Central memory CD8-positive, alpha-beta T cell (primary cell): ENCODE measurements at regions not wholly inside any gene's neighbourhood (a gene's known extent, or its start where the extent isn't known, plus 50 kb on each side); places are given as distances from the start of the nearest gene placed in this dataset.

ENCODE experiments used
- ATAC-seq: fragments of 150-1000 bp; cut with Tn5 transposase; replicated peaks from 2 replicates; pipeline ENCODE4 v1.10.0; 2022; ENCODE audit warnings: mild to moderate bottlenecking, moderate FRiP score, moderate number of reproducible peaks; ENCODE audit not compliant: poor library complexity, severe bottlenecking; ENCODE audit errors: extremely low read depth
- DNase-seq, 2 donors: peaks; one replicate each; pipeline ENCODE4 v3.0.0; 2021; ENCODE audit warnings: low spot score in 2 of 2
- H3K27ac Mint-ChIP-seq: one replicate; pipeline ENCODE4 v1.8.0; 2022; ENCODE audit warnings: low read depth, mild to moderate bottlenecking, moderate library complexity, mixed read lengths
- H3K27me3 Mint-ChIP-seq: one replicate; pipeline ENCODE4 v1.8.0; 2022; ENCODE audit warnings: mixed read lengths
- H3K36me3 Mint-ChIP-seq: one replicate; pipeline ENCODE4 v1.8.0; 2022; ENCODE audit warnings: mild to moderate bottlenecking, moderate library complexity, mixed read lengths; ENCODE audit not compliant: insufficient read depth
- H3K4me1 Mint-ChIP-seq: one replicate; pipeline ENCODE4 v1.8.0; 2022; ENCODE audit warnings: mixed read lengths
- H3K4me3 Mint-ChIP-seq: one replicate; pipeline ENCODE4 v1.8.0; 2022; ENCODE audit warnings: mild to moderate bottlenecking, moderate library complexity, mixed read lengths
- H3K9me3 Mint-ChIP-seq: one replicate; pipeline ENCODE4 v1.8.0; 2022; ENCODE audit warnings: mixed read lengths

GRCh38 chr15:66928784-66929183 is 136.6 kb upstream of the SMAD3 start:
- Mint-ChIP-seq H3K27ac (no peak overlapping the region), H3K27me3 (peaks cover 30% of the 10 kb centered on the region), H3K4me1 (no peaks in the 10 kb centered on the region), H3K36me3 (no peaks in the 10 kb centered on the region), H3K9me3 (no peaks in the 10 kb centered on the region), H3K4me3 (no peak overlapping the region)
- ATAC-seq (no peak), DNase-seq (no peak)

- no peak for ATAC-seq
- Mint-ChIP-seq H3K9me3 (no peaks in the 10 kb centered on the region), H3K36me3 (no peaks in the 10 kb centered on the region), H3K27ac (no peak overlapping the region), H3K4me1 (no peaks in the 10 kb centered on the region), H3K4me3 (no peak overlapping the region), H3K27me3 (peaks cover 23% of the 10 kb centered on the region)
- no peak for DNase-seq
Observed at GRCh38 chr15:66929843-66930402, 135.5 kb upstream of the SMAD3 start.

- H3K9me3 Mint-ChIP-seq, result no peaks in the 10 kb centered on the region
- DNase-seq (no peak), ATAC-seq (no peak)
- H3K36me3 Mint-ChIP-seq, result no peaks in the 10 kb centered on the region
- no peaks in the 10 kb centered on the region for H3K4me1 Mint-ChIP-seq
- H3K27ac Mint-ChIP-seq, result no peak overlapping the region
- no peak overlapping the region for H3K4me3 Mint-ChIP-seq
- H3K27me3 Mint-ChIP-seq, result peaks cover 20% of the 10 kb centered on the region
Observed at GRCh38 chr15:66931768-66932633, 133.4 kb upstream of the SMAD3 start.

- H3K27ac Mint-ChIP-seq, result no peak overlapping the region
Observed at GRCh38 chr15:66932634-66933024, 132.8 kb upstream of the SMAD3 start.

GRCh38 chr15:66933932-66934867 is 131.2 kb upstream of the SMAD3 start:
- Mint-ChIP-seq H3K4me3 (no peak overlapping the region), H3K27me3 (peaks cover 20% of the 10 kb centered on the region), H3K4me1 (no peaks in the 10 kb centered on the region), H3K9me3 (no peaks in the 10 kb centered on the region), H3K27ac (no peak overlapping the region), H3K36me3 (no peaks in the 10 kb centered on the region)
- ATAC-seq (no peak), DNase-seq (no peak)

More at GRCh38 chr15:66932634-66933024, 132.8 kb upstream of the SMAD3 start:
- Mint-ChIP-seq H3K36me3 (no peaks in the 10 kb centered on the region), H3K4me1 (no peaks in the 10 kb centered on the region), H3K4me3 (no peak overlapping the region), H3K27me3 (peaks cover 20% of the 10 kb centered on the region), H3K9me3 (no peaks in the 10 kb centered on the region)
- no peak for ATAC-seq
- no peak for DNase-seq

- no peaks in the 10 kb centered on the region for H3K4me1 Mint-ChIP-seq
- ATAC-seq (no peak), DNase-seq (no peak)
- peaks cover 20% of the 10 kb centered on the region for H3K27me3 Mint-ChIP-seq
- H3K4me3 Mint-ChIP-seq, result no peak overlapping the region
- no peaks in the 10 kb centered on the region for H3K9me3 Mint-ChIP-seq
- no peak overlapping the region for H3K27ac Mint-ChIP-seq
- no peaks in the 10 kb centered on the region for H3K36me3 Mint-ChIP-seq
Observed at GRCh38 chr15:66934868-66935520, 130.4 kb upstream of the SMAD3 start.

- ATAC-seq, result no peak
- H3K4me3 Mint-ChIP-seq, result no peak overlapping the region
Observed at GRCh38 chr15:66935688-66936087, 129.7 kb upstream of the SMAD3 start.

GRCh38 chr15:66936109-66936860 is 129.1 kb upstream of the SMAD3 start:
- no peaks in the 10 kb centered on the region for H3K36me3 Mint-ChIP-seq
- no peak overlapping the region for H3K27ac Mint-ChIP-seq
- H3K4me3 Mint-ChIP-seq, result no peak overlapping the region
- DNase-seq (no peak), ATAC-seq (no peak)
- H3K9me3 Mint-ChIP-seq, result no peaks in the 10 kb centered on the region
- H3K27me3 Mint-ChIP-seq, result peaks cover 20% of the 10 kb centered on the region
- no peaks in the 10 kb centered on the region for H3K4me1 Mint-ChIP-seq

More at GRCh38 chr15:66935688-66936087, 129.7 kb upstream of the SMAD3 start:
- Mint-ChIP-seq H3K27ac (no peak overlapping the region), H3K27me3 (peaks cover 20% of the 10 kb centered on the region), H3K36me3 (no peaks in the 10 kb centered on the region), H3K4me1 (no peaks in the 10 kb centered on the region), H3K9me3 (no peaks in the 10 kb centered on the region)
- DNase-seq, result no peak

- Mint-ChIP-seq H3K4me1 (no peaks in the 10 kb centered on the region), H3K9me3 (no peaks in the 10 kb centered on the region), H3K27ac (no peak overlapping the region), H3K27me3 (peaks cover 20% of the 10 kb centered on the region), H3K4me3 (no peak overlapping the region), H3K36me3 (no peaks in the 10 kb centered on the region)
- no peak for DNase-seq
- ATAC-seq, result no peak
Observed at GRCh38 chr15:66936861-66937582, 128.4 kb upstream of the SMAD3 start.

- H3K27me3 Mint-ChIP-seq, result peaks cover 20% of the 10 kb centered on the region
- no peaks in the 10 kb centered on the region for H3K36me3 Mint-ChIP-seq
- DNase-seq (no peak), ATAC-seq (no peak)
- H3K4me3 Mint-ChIP-seq, result no peak overlapping the region
- H3K9me3 Mint-ChIP-seq, result no peaks in the 10 kb centered on the region
- no peaks in the 10 kb centered on the region for H3K4me1 Mint-ChIP-seq
- no peak overlapping the region for H3K27ac Mint-ChIP-seq
Observed at GRCh38 chr15:66937588-66937987, 127.8 kb upstream of the SMAD3 start.

GRCh38 chr15:66938114-66938830 is 127.1 kb upstream of the SMAD3 start:
- no peak for DNase-seq
- Mint-ChIP-seq H3K27ac (no peak overlapping the region), H3K9me3 (no peaks in the 10 kb centered on the region), H3K36me3 (no peaks in the 10 kb centered on the region), H3K27me3 (peaks cover 20% of the 10 kb centered on the region), H3K4me1 (no peaks in the 10 kb centered on the region), H3K4me3 (no peak overlapping the region)
- ATAC-seq, result no peak
